ENCODE measurements at regions not wholly inside any gene's neighbourhood (a gene's known extent, or its start where the extent isn't known, plus 50 kb on each side); places are given as distances from the start of the nearest gene placed in this dataset.

GRCh38 chr7:46550864-46551263, 629.8 kb upstream of the IGFBP3 start:
- CTCF ChIA-PET (ENCODE audit: partially characterized antibody), result interaction anchor here (0.6 kb wide), 1 partner anchor 79 kb away, joined by 3 read pairs; no protein-coding TSS in a partner anchor
- Histone ChIP-seq H2AFZ (ENCODE audit: low read length) (no peak overlapping the region), H4K91ac (replicated peaks; ENCODE audit: insufficient read length, low read length) (no peak overlapping the region), H3K4ac (replicated peaks; ENCODE audit: insufficient read length, low read depth, low read length) (no peak overlapping the region), H3K79me1 (ENCODE audit: low read depth, low read length) (no peaks in the 10 kb centered on the region), H3K23ac (ENCODE audit: insufficient read length) (no peak overlapping the region), H2BK12ac (ENCODE audit: low read depth, low read length) (no peak overlapping the region), H3K18ac (ENCODE audit: extremely low read depth, low read length) (no peak overlapping the region), H4K8ac (ENCODE audit: extremely low read depth, insufficient read depth, low read length) (no peak overlapping the region), H3K4me1 (replicated peaks in 1 of 4; ENCODE audit: control insufficient read depth in 3 of 4, insufficient read depth in 4 of 4, low read length in 3 of 4) (no peaks in the 10 kb centered on the region), H3K4me3 (ENCODE audit: extremely low read depth in 1 of 4, insufficient read depth in 2 of 4, low read depth in 3 of 4, low read length in 4 of 4) (no peak overlapping the region), H2BK15ac (ENCODE audit: low read length) (no peak overlapping the region), H3K9me3 (ENCODE audit: insufficient read depth in 2 of 2, low read depth in 1 of 2, low read length in 1 of 2) (no peaks in the 10 kb centered on the region), H3K9ac (replicated peaks in 1 of 4; ENCODE audit: extremely low read depth in 1 of 4, low read depth in 3 of 4, low read length in 3 of 4) (no peak overlapping the region), H3K79me2 (ENCODE audit: control insufficient read depth in 1 of 2, insufficient read depth in 2 of 2, low read length in 2 of 2) (no peaks in the 10 kb centered on the region), H3K14ac (ENCODE audit: insufficient read length) (no peak overlapping the region), H2AK5ac (ENCODE audit: low read depth, low read length) (no peak overlapping the region), H3K36me3 (ENCODE audit: control insufficient read depth in 2 of 4, insufficient read depth in 4 of 4, low read length in 3 of 4) (no peaks in the 10 kb centered on the region), H3K27ac (ENCODE audit: low read depth, low read length) (no peak overlapping the region), H3K23me2 (ENCODE audit: low read depth, low read length) (no peaks in the 10 kb centered on the region), H2BK5ac (ENCODE audit: low read depth, low read length) (no peak overlapping the region), H3K56ac (replicated peaks; ENCODE audit: insufficient read length, low read depth, low read length) (no peak overlapping the region), H3K27me3 (replicated peaks in 1 of 4; ENCODE audit: control insufficient read depth in 3 of 4, extremely low read depth in 1 of 4, insufficient read depth in 3 of 4, low read length in 3 of 4) (no peaks in the 10 kb centered on the region), H4K20me1 (replicated peaks in 1 of 2; ENCODE audit: control insufficient read depth in 1 of 2, insufficient read depth in 2 of 2, low read length in 2 of 2) (no peaks in the 10 kb centered on the region), H2BK120ac (replicated peaks; ENCODE audit: low read depth, low read length) (no peak overlapping the region), H3K4me2 (ENCODE audit: insufficient read depth in 1 of 2, low read depth in 2 of 2, low read length in 2 of 2) (no peak overlapping the region), H2BK20ac (ENCODE audit: low read length) (no peak overlapping the region), H4K5ac (ENCODE audit: insufficient read length, low read depth, low read length) (no peak overlapping the region)
- POLR2A ChIA-PET (ENCODE audit: partially characterized antibody), result no interaction called here
- DNase-seq (ENCODE audit: low read depth in 1 of 2, low spot score in 2 of 2) (no peak), FAIRE-seq (no peak)
- TF ChIP-seq SP4 (IDR thresholded peaks at IDR 0.05; ENCODE audit: low read length) (no peak), ATF3 (IDR thresholded peaks at IDR 0.05; ENCODE audit: insufficient read depth, low read depth, low read length) (no peak), JUND (IDR thresholded peaks at IDR 0.05; ENCODE audit: low read length) (no peak), MAFK (IDR thresholded peaks at IDR 0.05; ENCODE audit: low read depth, low read length) (no peak)
- WGBS, 2 experiments (ENCODE audit: extremely low coverage in 1 of 2, insufficient coverage in 1 of 2, insufficient read length in 1 of 2, insufficient replicate concordance in 2 of 2, low coverage in 1 of 2, low lambda C conversion rate in 2 of 2, missing lambda C conversion rate in 1 of 2), result 95% methylated on average over 5 of the region's 5 CpGs; no CpG with 5 or more reads in 1 of the 2 experiments

Data from H1 (cell line).